K562 (cell line): ENCODE measurements at regions not wholly inside any gene's neighbourhood (a gene's known extent, or its start where the extent isn't known, plus 50 kb on each side); places are given as distances from the start of the nearest gene placed in this dataset.

Source experiments
- EZH2 ChIP-seq: IDR thresholded peaks from 2 replicates; pipeline ENCODE4 v1.6.1; 2012; ENCODE audit warnings: low read depth, mild to moderate bottlenecking, inconsistent platforms, low read length, borderline replicate concordance
- MEF2A ChIP-seq: IDR thresholded peaks from 2 replicates; pipeline ENCODE4 v1.6.1; 2011; ENCODE audit warnings: low read depth, mild to moderate bottlenecking, low read length, moderate library complexity; ENCODE audit not compliant: control insufficient read depth
- POLR2A ChIP-seq: fragments of 450-650 bp; conservative IDR thresholded peaks from 2 replicates; pipeline ENCODE4 v1.6.1; 2016

DNA sequence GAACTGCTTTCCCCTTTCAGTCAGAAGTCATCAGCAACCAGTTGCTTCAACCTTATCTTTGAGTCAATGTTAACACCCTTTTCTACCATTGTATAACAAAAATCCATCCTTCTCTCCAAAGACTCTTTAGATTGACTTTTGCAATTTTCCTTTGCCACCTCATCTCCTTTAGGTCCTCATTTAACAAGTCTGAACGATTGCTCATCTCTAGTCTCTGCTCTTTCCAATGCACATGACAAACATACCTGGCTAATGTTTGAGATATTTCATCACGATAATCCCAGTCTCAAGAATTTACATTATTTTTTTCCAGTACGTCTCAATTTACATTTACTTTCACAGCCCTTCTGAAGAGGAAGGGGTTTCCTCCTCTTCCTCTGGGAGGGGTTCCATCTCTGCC, 127.5 kb downstream of the KLF12 start:
- TF ChIP-seq EZH2: no peak
- TF ChIP-seq POLR2A: no peak
- TF ChIP-seq MEF2A: no peak
